GM18858 (cell line): ENCODE measurements at regions not wholly inside any gene's neighbourhood (a gene's known extent, or its start where the extent isn't known, plus 50 kb on each side); places are given as distances from the start of the nearest gene placed in this dataset.
"Not testable (repeated sequence)": the region's sequence is repeated elsewhere in the genome, so short reads cannot be mapped to it uniquely, and the experiment has no call there.

Experiments used
- ATAC-seq: cut with Tn5 transposase; IDR thresholded peaks from one replicate; pipeline ENCODE4 v1.9.1; 2021; ENCODE audit not compliant: unreplicated experiment

GRCh38 chr4:14920759-14921320, 81.4 kb upstream of the CPEB2 start:
- ATAC-seq = no peak

GRCh38 chr4:14921781-14922180, 80.5 kb upstream of the CPEB2 start:
- not testable (repeated sequence) for ATAC-seq

- no peak for ATAC-seq
These were observed 78.0 kb upstream of the CPEB2 start for GRCh38 chr4:14924076-14924811.

- ATAC-seq = no peak
These were observed 77.4 kb upstream of the CPEB2 start for GRCh38 chr4:14924812-14925344.

- no peak for ATAC-seq
These were observed 76.8 kb upstream of the CPEB2 start for GRCh38 chr4:14925471-14925870.

GRCh38 chr4:14926368-14926767, 75.9 kb upstream of the CPEB2 start:
- ATAC-seq = no peak

GRCh38 chr4:14928035-14928434, 74.2 kb upstream of the CPEB2 start:
- no peak for ATAC-seq

- no peak for ATAC-seq
These were observed 72.6 kb upstream of the CPEB2 start for GRCh38 chr4:14929669-14930068.

- ATAC-seq = no peak
These were observed 67.4 kb upstream of the CPEB2 start for GRCh38 chr4:14934704-14935390.

- no peak for ATAC-seq
These were observed 58.5 kb upstream of the CPEB2 start for GRCh38 chr4:14943749-14944148.

GRCh38 chr4:14952352-14952751, 49.9 kb upstream of the CPEB2 start:
- ATAC-seq = peak; percentile 88
